ENCODE measurements at regions not wholly inside any gene's neighbourhood (a gene's known extent, or its start where the extent isn't known, plus 50 kb on each side); places are given as distances from the start of the nearest gene placed in this dataset.

DNA sequence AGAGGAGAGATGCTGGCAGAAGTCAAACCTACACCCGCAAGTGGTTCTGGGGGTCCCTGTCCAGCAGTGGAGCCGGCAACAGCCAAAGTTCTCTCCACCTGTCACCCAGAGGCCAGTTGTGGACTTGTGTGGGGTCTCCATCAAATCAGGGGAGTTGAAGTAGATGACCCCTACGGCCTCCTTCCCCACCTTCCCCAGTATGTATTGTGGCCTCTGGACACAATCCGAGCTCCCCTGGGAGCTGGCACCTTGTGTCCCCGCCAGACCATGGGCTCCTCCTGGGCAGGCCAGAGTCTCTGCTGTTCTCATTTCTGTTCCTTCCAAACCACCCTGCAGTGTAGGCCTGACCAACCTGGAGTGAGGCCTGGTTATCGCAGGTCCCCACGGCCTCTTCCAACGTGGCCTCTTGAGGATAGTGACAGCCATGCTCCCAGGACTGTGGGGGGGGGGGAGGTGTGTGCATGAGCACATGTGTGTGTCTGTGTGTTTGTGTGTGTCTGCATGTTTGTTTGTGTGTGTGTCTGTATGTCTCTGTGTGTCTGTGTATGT lies 246.4 kb downstream of the MATN1 start:
- TF ChIP-seq POLR2A (IDR thresholded peaks at IDR 0.05) = no peak
- TF ChIP-seq, protein P1, sequence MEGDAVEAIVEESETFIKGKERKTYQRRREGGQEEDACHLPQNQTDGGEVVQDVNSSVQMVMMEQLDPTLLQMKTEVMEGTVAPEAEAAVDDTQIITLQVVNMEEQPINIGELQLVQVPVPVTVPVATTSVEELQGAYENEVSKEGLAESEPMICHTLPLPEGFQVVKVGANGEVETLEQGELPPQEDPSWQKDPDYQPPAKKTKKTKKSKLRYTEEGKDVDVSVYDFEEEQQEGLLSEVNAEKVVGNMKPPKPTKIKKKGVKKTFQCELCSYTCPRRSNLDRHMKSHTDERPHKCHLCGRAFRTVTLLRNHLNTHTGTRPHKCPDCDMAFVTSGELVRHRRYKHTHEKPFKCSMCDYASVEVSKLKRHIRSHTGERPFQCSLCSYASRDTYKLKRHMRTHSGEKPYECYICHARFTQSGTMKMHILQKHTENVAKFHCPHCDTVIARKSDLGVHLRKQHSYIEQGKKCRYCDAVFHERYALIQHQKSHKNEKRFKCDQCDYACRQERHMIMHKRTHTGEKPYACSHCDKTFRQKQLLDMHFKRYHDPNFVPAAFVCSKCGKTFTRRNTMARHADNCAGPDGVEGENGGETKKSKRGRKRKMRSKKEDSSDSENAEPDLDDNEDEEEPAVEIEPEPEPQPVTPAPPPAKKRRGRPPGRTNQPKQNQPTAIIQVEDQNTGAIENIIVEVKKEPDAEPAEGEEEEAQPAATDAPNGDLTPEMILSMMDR (IDR thresholded peaks at IDR 0.05 in 4 of 5, conservative IDR thresholded peaks at IDR 0.05 in 1 of 5) = no peak

Data from gastrocnemius medialis (tissue), 4 donors.